ENCODE measurements at regions not wholly inside any gene's neighbourhood (a gene's known extent, or its start where the extent isn't known, plus 50 kb on each side); places are given as distances from the start of the nearest gene placed in this dataset.

DNA sequence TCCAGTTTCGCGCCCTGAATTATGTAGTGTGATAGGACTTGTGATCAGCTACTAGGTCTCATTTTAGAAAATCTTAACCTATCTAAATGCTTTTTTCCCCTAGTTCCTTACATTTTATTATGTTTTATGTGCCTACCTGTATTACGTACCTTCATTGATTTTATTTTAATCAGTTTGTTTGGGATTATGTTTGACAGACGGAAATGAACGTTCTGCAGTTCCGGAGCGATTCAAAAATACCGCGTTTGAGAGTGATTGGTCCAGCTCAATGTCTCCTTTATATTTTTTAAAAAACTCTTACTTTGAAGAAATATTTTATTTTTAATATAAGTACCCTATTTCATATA, 114.3 kb upstream of the BTN3A2 start:
- no peaks in the 10 kb centered on the region for H3K27me3 ChIP-seq (ENCODE audit: insufficient read depth, low read length, poor library complexity, severe bottlenecking)
- ChIA-PET POLR2A (interaction anchor here (0.6 to 3.7 kb wide), 23 partner anchors 10 to 1642 kb away, joined by 3 to 104 read pairs (median 7); partner anchors contain the start of gene HMGN4), CTCF (interaction anchor here (0.6 to 3.9 kb wide), 25 partner anchors 9 to 1642 kb away, joined by 3 to 62 read pairs (median 7); a partner anchor contains a TSS)
- Mint-ChIP-seq H3K4me1 (peaks cover 36 to 59% (median 48%) of the 10 kb centered on the region in 3 donors), H3K9me3 (no peaks in the 10 kb centered on the region), H3K4me3 (peak overlapping the region; percentile 95 to 99 (median 97)), H3K36me3 (peaks cover 0 to 18% (median 3%) of the 10 kb centered on the region in 3 donors), H3K27me3 (no peaks in the 10 kb centered on the region), H3K27ac (peak overlapping the region; percentile 7 to 96 (median 92))
- H3K9me3 ChIP-seq (ENCODE audit: low read length), result no peaks in the 10 kb centered on the region
- no peaks in the 10 kb centered on the region for H3K36me3 ChIP-seq (ENCODE audit: insufficient read depth, low read length)
- peak in 4 of 5 donors; percentile 34 to 66 (median 57) for DNase-seq
- H3K4me1 ChIP-seq (ENCODE audit: insufficient read depth, low read length), result peaks cover 10% of the 10 kb centered on the region
- peak overlapping the region; percentile 94 for H3K4me3 ChIP-seq (ENCODE audit: low read length)
- H3K27ac ChIP-seq (ENCODE audit: low read depth, low read length), result peak overlapping the region; percentile 74

DNA sequence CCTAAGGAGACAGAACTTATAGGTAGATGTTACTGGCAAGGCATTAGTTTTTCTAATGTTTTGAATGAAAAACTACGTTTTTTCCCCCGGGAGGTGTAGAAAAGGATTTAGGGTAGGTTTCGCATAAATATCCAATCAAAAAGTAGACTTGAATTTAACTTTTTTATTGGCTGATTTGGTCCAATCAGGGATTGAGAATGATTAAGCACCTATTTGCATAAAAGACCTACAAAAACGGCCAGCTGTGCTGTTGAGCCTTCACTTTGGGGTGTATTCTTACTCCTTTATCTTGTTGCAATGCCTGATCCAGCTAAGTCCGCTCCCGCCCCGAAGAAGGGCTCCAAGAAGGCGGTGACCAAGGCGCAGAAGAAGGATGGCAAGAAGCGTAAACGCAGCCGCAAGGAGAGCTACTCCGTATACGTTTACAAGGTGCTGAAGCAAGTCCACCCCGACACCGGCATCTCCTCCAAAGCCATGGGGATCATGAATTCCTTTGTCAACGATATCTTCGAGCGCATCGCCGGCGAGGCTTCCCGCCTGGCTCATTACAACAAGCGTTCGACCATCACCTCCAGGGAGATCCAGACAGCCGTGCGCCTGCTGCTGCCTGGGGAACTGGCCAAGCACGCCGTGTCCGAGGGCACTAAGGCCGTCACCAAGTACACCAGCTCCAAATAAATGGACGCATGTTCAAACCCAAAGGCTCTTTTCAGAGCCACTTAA, 113.5 kb upstream of the BTN3A2 start:
- Mint-ChIP-seq H3K27ac (peak overlapping the region; percentile 80 to 96 (median 90)), H3K36me3 (peaks cover 0 to 18% (median 3%) of the 10 kb centered on the region in 3 donors), H3K4me1 (peaks cover 36 to 59% (median 48%) of the 10 kb centered on the region in 3 donors), H3K9me3 (no peaks in the 10 kb centered on the region), H3K27me3 (no peaks in the 10 kb centered on the region), H3K4me3 (peak overlapping the region; percentile 96 to 99 (median 98))
- peak; percentile 21 to 77 (median 69) for DNase-seq
- Histone ChIP-seq H3K36me3 (ENCODE audit: insufficient read depth, low read length) (no peaks in the 10 kb centered on the region), H3K4me1 (ENCODE audit: insufficient read depth, low read length) (peaks cover 10% of the 10 kb centered on the region), H3K27ac (ENCODE audit: low read depth, low read length) (peak overlapping the region; percentile 70), H3K9me3 (ENCODE audit: low read length) (no peaks in the 10 kb centered on the region), H3K4me3 (ENCODE audit: low read length) (peak overlapping the region; percentile 82), H3K27me3 (ENCODE audit: insufficient read depth, low read length, poor library complexity, severe bottlenecking) (no peaks in the 10 kb centered on the region)
- ChIA-PET POLR2A (interaction anchor here (0.5 to 3.7 kb wide), 20 partner anchors 11 to 1579 kb away, joined by 3 to 104 read pairs (median 7); partner anchors contain the start of gene HMGN4), CTCF (interaction anchor here (0.6 to 3.9 kb wide), 20 partner anchors 9 to 1642 kb away, joined by 3 to 62 read pairs (median 6); a partner anchor contains a TSS)

DNA sequence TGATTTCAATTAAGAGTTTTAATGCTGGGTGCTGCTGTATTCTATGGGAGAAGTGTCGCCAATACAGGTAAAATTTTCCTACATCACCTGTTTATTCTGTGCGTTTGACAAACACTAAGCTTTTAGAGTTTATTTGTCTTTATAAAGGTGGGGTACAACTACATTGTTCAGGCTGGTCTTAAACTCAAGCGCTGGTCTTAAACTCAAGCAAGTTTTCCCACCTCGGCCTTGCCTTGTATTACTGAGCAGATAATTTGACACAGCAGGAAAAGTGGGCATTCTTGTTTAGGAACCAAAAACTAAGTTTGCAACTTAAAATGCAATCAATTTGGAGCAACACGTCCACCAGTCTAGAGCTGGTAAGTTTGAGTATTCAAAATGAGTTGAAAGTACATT, 112.9 kb upstream of the BTN3A2 start:
- Histone ChIP-seq H3K27ac (ENCODE audit: low read depth, low read length) (peak overlapping the region; percentile 70), H3K27me3 (ENCODE audit: insufficient read depth, low read length, poor library complexity, severe bottlenecking) (no peaks in the 10 kb centered on the region), H3K9me3 (ENCODE audit: low read length) (no peaks in the 10 kb centered on the region), H3K36me3 (ENCODE audit: insufficient read depth, low read length) (no peaks in the 10 kb centered on the region), H3K4me3 (ENCODE audit: low read length) (peak overlapping the region; percentile 82), H3K4me1 (ENCODE audit: insufficient read depth, low read length) (peaks cover 10% of the 10 kb centered on the region)
- no peak for DNase-seq
- Mint-ChIP-seq H3K4me1 (peaks cover 36 to 59% (median 48%) of the 10 kb centered on the region in 3 donors), H3K9me3 (no peaks in the 10 kb centered on the region), H3K36me3 (peaks cover 0 to 18% (median 3%) of the 10 kb centered on the region in 3 donors), H3K27ac (peak overlapping the region; percentile 80 to 96 (median 90)), H3K27me3 (no peaks in the 10 kb centered on the region), H3K4me3 (peak overlapping the region; percentile 96 to 99 (median 98))
- ChIA-PET CTCF (interaction anchor here (1.1 to 3.9 kb wide), 11 partner anchors 8 to 115 kb away, joined by 3 to 62 read pairs (median 14); a partner anchor contains a TSS), POLR2A (interaction anchor here (0.5 to 3.7 kb wide), 16 partner anchors 11 to 894 kb away, joined by 3 to 104 read pairs (median 8); partner anchors contain the start of gene HMGN4)

DNA sequence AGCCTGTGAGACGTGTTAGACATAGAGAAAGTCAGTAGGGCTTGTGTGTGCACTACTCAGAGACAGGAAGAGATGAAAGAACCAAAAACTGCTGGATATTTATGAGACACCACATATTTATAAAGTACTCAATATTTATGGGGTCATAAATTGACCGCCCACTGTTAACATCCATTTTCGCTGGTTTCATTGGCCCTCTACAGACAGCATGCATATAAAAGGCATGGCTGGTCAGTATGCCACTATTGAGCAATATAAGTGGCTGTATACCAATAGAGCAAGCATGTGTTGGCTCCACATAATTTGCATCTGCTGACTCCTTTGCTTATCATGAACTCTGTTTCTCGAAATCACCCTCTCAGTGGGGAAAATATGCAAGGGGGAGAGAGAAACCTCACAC, 110.3 kb upstream of the BTN3A2 start:
- H3K27me3 ChIP-seq (ENCODE audit: insufficient read depth, low read length, poor library complexity, severe bottlenecking), result no peaks in the 10 kb centered on the region
- peaks cover 5% of the 10 kb centered on the region for H3K4me1 ChIP-seq (ENCODE audit: insufficient read depth, low read length)
- H3K27me3 Mint-ChIP-seq, result no peaks in the 10 kb centered on the region
- no peak overlapping the region for H3K4me3 ChIP-seq (ENCODE audit: low read length)
- ChIA-PET POLR2A (interaction anchor here (1.5 kb wide), 1 partner anchor 21 kb away, joined by 6 read pairs; a partner anchor contains a TSS), CTCF (interaction anchor here (0.7 to 1.0 kb wide), 2 partner anchors 12 to 38 kb away, joined by 3 read pairs; a partner anchor contains a TSS)
- no peaks in the 10 kb centered on the region for H3K36me3 ChIP-seq (ENCODE audit: insufficient read depth, low read length)
- no peaks in the 10 kb centered on the region for H3K9me3 ChIP-seq (ENCODE audit: low read length)
- peaks cover 0 to 18% (median 3%) of the 10 kb centered on the region in 3 donors for H3K36me3 Mint-ChIP-seq
- H3K27ac Mint-ChIP-seq, result no peak overlapping the region
- peaks cover 32 to 46% (median 36%) of the 10 kb centered on the region in 3 donors for H3K4me1 Mint-ChIP-seq
- peak overlapping the region in 1 of 7 donors; percentile 14 for H3K4me3 Mint-ChIP-seq
- H3K27ac ChIP-seq (ENCODE audit: low read depth, low read length), result no peak overlapping the region
- DNase-seq, result no peak
- H3K9me3 Mint-ChIP-seq, result no peaks in the 10 kb centered on the region

DNA sequence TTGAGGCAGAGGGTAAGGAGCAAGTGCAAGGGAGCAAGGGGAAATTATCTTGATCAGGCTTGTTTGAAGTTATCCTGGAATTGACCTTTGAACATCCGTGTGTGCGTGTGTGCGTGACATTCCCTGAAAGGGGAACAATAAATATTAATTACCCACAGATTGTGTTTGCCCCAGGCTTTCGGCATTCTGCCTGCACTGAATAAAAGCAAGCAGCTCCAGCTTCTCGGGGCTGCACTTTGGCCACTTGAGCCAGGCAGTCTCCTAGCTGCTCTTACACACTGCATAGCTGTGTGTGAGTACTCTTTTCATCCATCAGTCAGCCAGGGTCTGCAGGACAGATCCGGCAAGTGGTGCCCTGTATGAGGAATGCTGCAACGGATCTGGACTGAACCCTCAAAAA, 107.7 kb upstream of the BTN3A2 start:
- no peak overlapping the region for H3K27ac ChIP-seq (ENCODE audit: low read depth, low read length)
- no peaks in the 10 kb centered on the region for H3K9me3 Mint-ChIP-seq
- no peaks in the 10 kb centered on the region for H3K4me1 ChIP-seq (ENCODE audit: insufficient read depth, low read length)
- H3K27me3 ChIP-seq (ENCODE audit: insufficient read depth, low read length, poor library complexity, severe bottlenecking), result no peaks in the 10 kb centered on the region
- no peaks in the 10 kb centered on the region for H3K36me3 ChIP-seq (ENCODE audit: insufficient read depth, low read length)
- peaks cover 14 to 23% (median 17%) of the 10 kb centered on the region in 3 donors for H3K4me1 Mint-ChIP-seq
- ChIA-PET CTCF (interaction anchor here (0.9 to 6.7 kb wide), 4 partner anchors 7 to 74 kb away, joined by 3 to 34 read pairs (median 4); a partner anchor contains a TSS), POLR2A (interaction anchor here (0.6 to 0.9 kb wide), 2 partner anchors 16 to 67 kb away, joined by 3 to 10 read pairs; a partner anchor contains a TSS)
- H3K4me3 ChIP-seq (ENCODE audit: low read length), result no peak overlapping the region
- peaks cover 0 to 3% (median under 1%) of the 10 kb centered on the region in 3 donors for H3K36me3 Mint-ChIP-seq
- no peaks in the 10 kb centered on the region for H3K9me3 ChIP-seq (ENCODE audit: low read length)
- no peak for DNase-seq
- H3K4me3 Mint-ChIP-seq, result no peak overlapping the region
- no peak overlapping the region for H3K27ac Mint-ChIP-seq
- no peaks in the 10 kb centered on the region for H3K27me3 Mint-ChIP-seq

DNA sequence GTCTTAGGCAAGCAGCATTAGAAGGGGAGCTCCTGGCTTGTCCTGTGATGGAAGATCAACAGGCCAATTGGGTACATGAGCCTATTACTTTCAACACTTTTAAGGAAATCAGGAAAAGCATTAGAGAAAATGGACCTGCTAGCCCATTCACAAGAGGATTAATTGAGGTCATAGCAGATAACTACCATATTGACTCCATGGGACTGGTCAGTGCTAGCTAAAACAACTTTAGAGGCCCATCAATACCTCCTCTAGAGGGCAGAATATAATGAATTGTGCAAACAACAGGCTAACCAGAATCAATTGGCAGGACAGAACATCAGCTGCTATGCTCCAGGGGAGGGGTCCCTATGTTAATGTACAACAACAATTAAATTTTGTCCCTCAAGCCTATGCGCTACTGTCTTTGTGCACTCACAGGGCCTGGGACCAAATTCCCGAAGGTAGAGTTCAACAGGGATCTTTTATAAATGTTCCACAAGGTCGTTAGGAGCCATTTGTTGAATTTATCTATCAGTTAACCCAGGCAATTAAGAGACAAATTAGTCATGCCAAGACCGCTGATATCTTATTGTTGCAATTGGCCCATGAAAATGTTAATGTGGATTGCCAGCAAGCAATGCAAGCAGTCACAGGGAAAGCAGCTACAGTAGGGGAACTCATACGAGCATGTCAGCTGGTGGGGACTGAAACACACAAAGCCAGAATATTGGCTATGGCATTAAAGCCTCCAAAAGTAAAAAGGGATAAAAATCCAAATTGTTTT, 106.6 kb upstream of the BTN3A2 start:
- Mint-ChIP-seq H3K9me3 (no peaks in the 10 kb centered on the region), H3K4me1 (peaks cover 4 to 12% (median 6%) of the 10 kb centered on the region in 3 donors), H3K36me3 (no peaks in the 10 kb centered on the region), H3K4me3 (peak overlapping the region in 1 of 7 donors; percentile 32), H3K27me3 (no peaks in the 10 kb centered on the region), H3K27ac (no peak overlapping the region)
- Histone ChIP-seq H3K27ac (ENCODE audit: low read depth, low read length) (no peak overlapping the region), H3K9me3 (ENCODE audit: low read length) (no peaks in the 10 kb centered on the region), H3K36me3 (ENCODE audit: insufficient read depth, low read length) (no peaks in the 10 kb centered on the region), H3K27me3 (ENCODE audit: insufficient read depth, low read length, poor library complexity, severe bottlenecking) (no peaks in the 10 kb centered on the region), H3K4me1 (ENCODE audit: insufficient read depth, low read length) (no peaks in the 10 kb centered on the region), H3K4me3 (ENCODE audit: low read length) (no peak overlapping the region)
- CTCF ChIA-PET, result interaction anchor here (0.7 to 6.7 kb wide), 5 partner anchors 8 to 75 kb away, joined by 3 to 34 read pairs (median 3); a partner anchor contains a TSS
- POLR2A ChIA-PET, result interaction anchor here (0.9 to 1.3 kb wide), 2 partner anchors 9 to 14 kb away, joined by 3 to 10 read pairs; a partner anchor contains a TSS
- DNase-seq, result no peak

DNA sequence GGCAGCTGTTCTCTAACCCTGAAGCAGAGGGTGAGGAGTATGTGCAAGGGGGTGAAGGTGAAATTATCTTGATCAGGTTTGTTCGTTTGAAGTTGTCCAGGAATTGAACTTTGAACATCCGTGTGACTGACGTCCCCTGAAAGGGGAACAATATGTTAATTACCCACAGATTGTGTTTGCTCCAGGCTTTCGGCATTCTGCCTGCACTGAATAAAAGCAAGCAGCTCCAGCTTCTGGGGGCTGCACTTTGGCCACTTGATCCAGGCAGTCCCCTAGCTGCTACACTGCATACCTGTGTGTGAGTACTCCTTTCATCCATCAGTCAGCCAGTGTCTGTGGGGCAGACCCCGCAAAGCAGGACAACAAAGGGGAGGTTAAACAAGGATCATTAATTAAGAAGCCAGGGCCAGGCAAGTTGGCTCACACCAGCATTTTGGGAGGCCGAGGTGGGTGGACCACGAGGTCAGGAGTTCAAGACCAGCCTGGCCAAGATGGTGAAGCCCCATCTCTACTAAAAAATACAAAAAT, 104.8 kb upstream of the BTN3A2 start:
- H3K36me3 ChIP-seq (ENCODE audit: insufficient read depth, low read length), result no peaks in the 10 kb centered on the region
- no peaks in the 10 kb centered on the region for H3K9me3 ChIP-seq (ENCODE audit: low read length)
- POLR2A ChIA-PET, result interaction anchor here (0.8 kb wide), 1 partner anchor 11 kb away, joined by 3 read pairs; a partner anchor contains a TSS
- H3K27me3 ChIP-seq (ENCODE audit: insufficient read depth, low read length, poor library complexity, severe bottlenecking), result no peaks in the 10 kb centered on the region
- Mint-ChIP-seq H3K9me3 (no peaks in the 10 kb centered on the region), H3K4me1 (peaks cover 0 to under 1% (median 0%) of the 10 kb centered on the region in 3 donors), H3K27ac (no peak overlapping the region), H3K36me3 (no peaks in the 10 kb centered on the region), H3K4me3 (no peak overlapping the region), H3K27me3 (no peaks in the 10 kb centered on the region)
- no peak for DNase-seq
- CTCF ChIA-PET, result interaction anchor here (1.9 to 6.7 kb wide), 2 partner anchors 10 kb away, joined by 6 to 34 read pairs; a partner anchor contains a TSS
- no peak overlapping the region for H3K4me3 ChIP-seq (ENCODE audit: low read length)
- no peak overlapping the region for H3K27ac ChIP-seq (ENCODE audit: low read depth, low read length)
- H3K4me1 ChIP-seq (ENCODE audit: insufficient read depth, low read length), result no peaks in the 10 kb centered on the region

All from CD8-positive, alpha-beta memory T cell (primary cell).